ENCODE measurements at regions not wholly inside any gene's neighbourhood (a gene's known extent, or its start where the extent isn't known, plus 50 kb on each side); places are given as distances from the start of the nearest gene placed in this dataset.

- H3K4me1 ChIP-seq (ENCODE audit: insufficient read depth, low read length) = no peaks in the 10 kb centered on the region
- H4K20me1 ChIP-seq (ENCODE audit: control insufficient read depth, insufficient read depth, insufficient read length) = no peaks in the 10 kb centered on the region
- no peak overlapping the region for H3K27ac Mint-ChIP-seq
- H3K14ac ChIP-seq (ENCODE audit: insufficient read depth, low read length) = no peak overlapping the region
- H4K8ac ChIP-seq (replicated peaks; ENCODE audit: insufficient read length, low read depth, low read length) = no peak overlapping the region
- no peaks in the 10 kb centered on the region for H3K9me3 ChIP-seq (ENCODE audit: control insufficient read depth, low read depth, low read length)
- H3K23me2 ChIP-seq (ENCODE audit: insufficient read length, low read depth, low read length, poor library complexity, severe bottlenecking) = no peaks in the 10 kb centered on the region
- no peak overlapping the region for H3K4me3 Mint-ChIP-seq
- no peak overlapping the region for H3K4ac ChIP-seq (ENCODE audit: low read depth, low read length)
- peaks cover 10 to 27% of the 10 kb centered on the region in 2 experiments for H3K4me1 Mint-ChIP-seq
- no peak overlapping the region for H4K91ac ChIP-seq (ENCODE audit: insufficient read length, low read depth, low read length)
- TF ChIP-seq CTCF (conservative IDR thresholded peaks at IDR 0.05) = no peak
- no peak overlapping the region for H2AK5ac ChIP-seq (ENCODE audit: insufficient read length, low read length)
- H2BK5ac ChIP-seq (ENCODE audit: insufficient read length, low read length) = no peak overlapping the region
- no peak overlapping the region for H3K4me2 ChIP-seq (ENCODE audit: insufficient read depth, insufficient read length, low read length)
- H3K27ac ChIP-seq (ENCODE audit: insufficient read length, low read depth, low read length) = no peak overlapping the region
- no peak overlapping the region for H2BK120ac ChIP-seq (ENCODE audit: low read depth, low read length, poor library complexity, severe bottlenecking)
- H3K79me1 ChIP-seq (ENCODE audit: insufficient read depth, low read depth, low read length, poor library complexity, severe bottlenecking) = no peaks in the 10 kb centered on the region
- no peak overlapping the region for H2AFZ ChIP-seq (ENCODE audit: low read length)
- H2BK15ac ChIP-seq (ENCODE audit: low read depth, low read length) = no peak overlapping the region
- no CpG with 5 or more reads among the region's 4 CpGs for WGBS (ENCODE audit: extremely low coverage, insufficient read length, low lambda C conversion rate)
- H3K79me2 ChIP-seq (ENCODE audit: insufficient read depth, low read length) = no peaks in the 10 kb centered on the region
- no peaks in the 10 kb centered on the region; a peak in 1 of 5 replicates for H3K9me3 Mint-ChIP-seq
- H3K56ac ChIP-seq (ENCODE audit: insufficient read length, low read depth, low read length) = no peak overlapping the region
- peaks cover 34% of the 10 kb centered on the region for H3K27me3 Mint-ChIP-seq (ENCODE audit: low read depth)
- no peaks in the 10 kb centered on the region for H3K27me3 ChIP-seq (ENCODE audit: insufficient read depth, low read length)
- no peak overlapping the region for H3T11ph ChIP-seq (ENCODE audit: low read length)
- no peak for DNase-seq
- no peak overlapping the region for H2BK20ac ChIP-seq (ENCODE audit: low read depth, low read length, poor library complexity, severe bottlenecking)
- H4K5ac ChIP-seq (ENCODE audit: insufficient read length, low read depth, low read length) = no peak overlapping the region
- no peaks in the 10 kb centered on the region; a peak in 1 of 7 replicates for H3K36me3 Mint-ChIP-seq (ENCODE audit: insufficient read depth in 1 of 3, low read depth in 3 of 3)
- H3K9ac ChIP-seq (ENCODE audit: extremely low read depth, insufficient read length, low read length) = no peak overlapping the region
- H3K23ac ChIP-seq (ENCODE audit: insufficient read length, low read depth, low read length) = no peak overlapping the region
- H2BK12ac ChIP-seq (ENCODE audit: insufficient read length, low read depth, low read length) = no peak overlapping the region
- H3K18ac ChIP-seq (ENCODE audit: insufficient read length, low read depth, low read length) = no peak overlapping the region
Observed at GRCh38 chr3:193841581-193841980, 248.6 kb downstream of the OPA1 start.

All from H9 (cell line).